Endodermal cell (in vitro differentiated cells): ENCODE measurements at regions not wholly inside any gene's neighbourhood (a gene's known extent, or its start where the extent isn't known, plus 50 kb on each side); places are given as distances from the start of the nearest gene placed in this dataset.
A peak's percentile ranks its signal among the peaks of the same experiment; 100 is the strongest.

Experiments used
- DNase-seq: peaks from one replicate; pipeline ENCODE4 v3.0.0-alpha.2; 2017
- H3K27ac ChIP-seq: 2 replicates; pipeline ENCODE4 v1.5.1; 2013; ENCODE audit warnings: mild to moderate bottlenecking, low read depth, low read length, moderate library complexity
- H3K27me3 ChIP-seq: 2 replicates; pipeline ENCODE4 v1.6.1; 2013; ENCODE audit warnings: mild to moderate bottlenecking, low read length, moderate library complexity; ENCODE audit not compliant: insufficient read depth, control insufficient read depth, poor library complexity, severe bottlenecking
- H3K36me3 ChIP-seq: 2 replicates; pipeline ENCODE4 v1.7.0; 2013; ENCODE audit warnings: mild to moderate bottlenecking, low read length, moderate library complexity; ENCODE audit not compliant: control insufficient read depth, insufficient read depth
- H3K4me1 ChIP-seq: one replicate; pipeline ENCODE4 v1.7.0; 2013; ENCODE audit warnings: low read length; ENCODE audit not compliant: control insufficient read depth, insufficient read depth
- H3K4me3 ChIP-seq: 2 replicates; pipeline ENCODE4 v1.5.1; 2013; ENCODE audit warnings: mild to moderate bottlenecking, low read length, moderate library complexity
- H3K9ac ChIP-seq: 2 replicates; pipeline ENCODE4 v1.6.1; 2013; ENCODE audit warnings: mild to moderate bottlenecking, low read length, moderate library complexity; ENCODE audit not compliant: poor library complexity, severe bottlenecking; ENCODE audit errors: extremely low read depth
- H3K9me3 ChIP-seq: 2 replicates; pipeline ENCODE4 v1.6.1; 2013; ENCODE audit warnings: mild to moderate bottlenecking, low read length, moderate library complexity; ENCODE audit not compliant: control insufficient read depth
- H3K27ac Mint-ChIP-seq: 2 replicates; pipeline ENCODE4 v1.8.0; 2020; ENCODE audit warnings: mixed read lengths
- H3K27me3 Mint-ChIP-seq: 2 replicates; pipeline ENCODE4 v1.8.0; 2021; ENCODE audit warnings: mild to moderate bottlenecking, mixed read lengths; ENCODE audit not compliant: insufficient read depth
- H3K36me3 Mint-ChIP-seq: 2 replicates; pipeline ENCODE4 v1.8.0; 2020; ENCODE audit warnings: low read depth, mixed read lengths
- H3K4me1 Mint-ChIP-seq: 2 replicates; pipeline ENCODE4 v1.8.0; 2020; ENCODE audit warnings: mixed read lengths
- H3K4me3 Mint-ChIP-seq: 2 replicates; pipeline ENCODE4 v1.8.0; 2020; ENCODE audit warnings: mild to moderate bottlenecking, moderate library complexity, mixed read lengths
- H3K9me3 Mint-ChIP-seq: 2 replicates; pipeline ENCODE4 v1.8.0; 2020; ENCODE audit warnings: mild to moderate bottlenecking, mixed read lengths
- CTCF ChIP-seq: fragments of 200-600 bp; sonication (generic); conservative IDR thresholded peaks from 2 replicates; pipeline ENCODE4 v1.5.0; 2021; ENCODE audit warnings: antibody characterized with exemption, mild to moderate bottlenecking
- WGBS, 2 experiments: methylation state at CpG; one replicate each; pipeline versions ENCODE4 v1.1.5 to v1.1.7; 2013; ENCODE audit warnings: missing lambda C conversion rate in 2 of 2, mixed read lengths in 1 of 2; ENCODE audit not compliant: insufficient coverage in 1 of 2, insufficient read length in 1 of 2; 5-methylcytosine and 5-hydroxymethylcytosine counted together

GRCh38 chr10:123221418-123221817 lies 67.2 kb downstream of the BUB3 start:
- Mint-ChIP-seq H3K36me3 (peaks cover 6% of the 10 kb centered on the region), H3K27ac (no peak overlapping the region), H3K4me3 (no peak overlapping the region), H3K27me3 (peaks cover 97% of the 10 kb centered on the region), H3K4me1 (peaks cover 8% of the 10 kb centered on the region), H3K9me3 (peaks cover 16% of the 10 kb centered on the region)
- TF ChIP-seq CTCF, result no peak
- peaks cover 21% of the 10 kb centered on the region for H3K9me3 ChIP-seq
- H3K4me1 ChIP-seq, result no peaks in the 10 kb centered on the region
- peak; percentile 2 for DNase-seq
- H3K9ac ChIP-seq, result no peak overlapping the region
- H3K36me3 ChIP-seq, result no peaks in the 10 kb centered on the region
- H3K27ac ChIP-seq, result no peak overlapping the region
- H3K27me3 ChIP-seq, result peaks cover 87% of the 10 kb centered on the region
- H3K4me3 ChIP-seq, result no peak overlapping the region

GRCh38 chr10:123222832-123223231 lies 68.6 kb downstream of the BUB3 start:
- peaks cover 94% of the 10 kb centered on the region for H3K27me3 Mint-ChIP-seq
- WGBS, 2 experiments, result 61 to 76% methylated on average over 3 to 4 of the region's 4 CpGs

GRCh38 chr10:123227706-123228105 lies 73.5 kb downstream of the BUB3 start:
- Histone ChIP-seq H3K27me3 (peaks cover 60% of the 10 kb centered on the region), H3K4me1 (no peaks in the 10 kb centered on the region), H3K9me3 (peaks cover 23% of the 10 kb centered on the region), H3K36me3 (no peaks in the 10 kb centered on the region), H3K9ac (no peak overlapping the region), H3K4me3 (no peak overlapping the region), H3K27ac (no peak overlapping the region)
- peaks cover 71% of the 10 kb centered on the region for H3K27me3 Mint-ChIP-seq
- 90 to 92% methylated on average over 2 of the region's 2 CpGs for WGBS, 2 experiments
- H3K27ac Mint-ChIP-seq, result no peak overlapping the region
- H3K4me3 Mint-ChIP-seq, result no peak overlapping the region
- H3K36me3 Mint-ChIP-seq, result peaks cover 18% of the 10 kb centered on the region
- no peak for DNase-seq
- no peak for TF ChIP-seq CTCF
- H3K4me1 Mint-ChIP-seq, result peaks cover 3% of the 10 kb centered on the region
- peaks cover 13% of the 10 kb centered on the region for H3K9me3 Mint-ChIP-seq

More at GRCh38 chr10:123222832-123223231, 68.6 kb downstream of the BUB3 start:
- no peak overlapping the region for H3K27ac ChIP-seq
- no peaks in the 10 kb centered on the region for H3K36me3 ChIP-seq
- H3K27ac Mint-ChIP-seq, result no peak overlapping the region
- H3K9me3 Mint-ChIP-seq, result peaks cover 13% of the 10 kb centered on the region
- TF ChIP-seq CTCF, result no peak
- no peak overlapping the region for H3K4me3 Mint-ChIP-seq
- peak; percentile 43 for DNase-seq
- peaks cover 16% of the 10 kb centered on the region for H3K9me3 ChIP-seq
- H3K4me1 Mint-ChIP-seq, result peaks cover 8% of the 10 kb centered on the region
- H3K4me1 ChIP-seq, result no peaks in the 10 kb centered on the region
- H3K4me3 ChIP-seq, result no peak overlapping the region
- peaks cover 6% of the 10 kb centered on the region for H3K36me3 Mint-ChIP-seq
- H3K9ac ChIP-seq, result no peak overlapping the region
- H3K27me3 ChIP-seq, result peaks cover 89% of the 10 kb centered on the region
